ENCODE measurements at regions not wholly inside any gene's neighbourhood (a gene's known extent, or its start where the extent isn't known, plus 50 kb on each side); places are given as distances from the start of the nearest gene placed in this dataset.
"Not testable (repeated sequence)": the region's sequence is repeated elsewhere in the genome, so short reads cannot be mapped to it uniquely, and the experiment has no call there.

DNA sequence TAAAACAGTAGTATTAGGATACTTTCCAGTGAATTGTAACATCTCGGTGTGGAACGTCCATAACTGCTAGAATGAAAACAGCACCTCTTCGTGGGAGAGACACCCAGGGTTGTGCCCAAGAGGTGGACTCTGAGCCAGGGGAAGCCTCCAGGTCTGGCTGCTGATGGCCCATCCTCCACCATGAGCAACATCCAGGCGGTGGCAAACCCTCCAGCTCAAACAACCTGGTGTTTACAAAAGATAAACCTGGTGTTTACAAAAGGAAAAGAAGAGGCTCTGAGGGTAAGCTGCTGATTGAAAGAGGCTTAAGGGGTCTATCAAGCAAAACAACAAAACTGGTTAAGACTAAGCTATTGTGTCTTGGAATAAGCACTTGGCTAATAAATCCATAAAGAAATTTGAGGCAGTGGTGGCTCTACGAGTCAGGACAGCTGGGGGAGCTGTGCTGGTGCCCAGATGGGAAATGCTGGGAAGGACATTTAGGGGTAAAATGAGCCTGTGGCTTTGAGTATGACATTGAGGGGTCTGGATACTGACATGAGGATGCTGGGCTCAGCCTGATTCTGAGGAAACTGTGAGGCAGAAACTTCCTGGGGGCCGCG lies 909.0 kb downstream of the BRD1 start:
- H3K27ac ChIP-seq (ENCODE audit: low read length): no peak overlapping the region
- ATAC-seq: no peak
- no peaks in the 10 kb centered on the region for H3F3A ChIP-seq (ENCODE audit: low read length, unreplicated experiment)
- ChIA-PET CTCF (no interaction called here), POLR2A (ENCODE audit: unreplicated experiment) (no interaction called here)
- no peaks in the 10 kb centered on the region for H3K36me3 ChIP-seq (ENCODE audit: low read depth, low read length)
- no peak overlapping the region for H3K4me3 ChIP-seq (ENCODE audit: low read length)
- no peak overlapping the region for H3K4me2 ChIP-seq (ENCODE audit: low read length)
- TF ChIP-seq EZH2phosphoT487 (IDR thresholded peaks at IDR 0.05; ENCODE audit: borderline replicate concordance, low read length) (no peak), CTCF (conservative IDR thresholded peaks at IDR 0.05; ENCODE audit: low read depth, low read length) (no peak), EZH2 (IDR thresholded peaks at IDR 0.05; ENCODE audit: low read length, unreplicated experiment) (no peak)
- no peaks in the 10 kb centered on the region for H3K79me2 ChIP-seq (ENCODE audit: low read length)
- H4K20me1 ChIP-seq (ENCODE audit: low read length): no peaks in the 10 kb centered on the region
- no peaks in the 10 kb centered on the region for H3K9me3 ChIP-seq (ENCODE audit: low read length)
- BruUV-seq (replicated peaks): no TSS peak
- H2AFZ ChIP-seq (ENCODE audit: low read length): no peak overlapping the region
- no peaks in the 10 kb centered on the region for H3K27me3 ChIP-seq (ENCODE audit: low read length)
- H3K9ac ChIP-seq (ENCODE audit: low read length): no peak overlapping the region
- H3K9me2 ChIP-seq (replicated peaks; ENCODE audit: low read length): no peaks in the 10 kb centered on the region
- intact Hi-C loops (cut with micrococcal nuclease): no loop called here
- no peak for DNase-seq
- no peaks in the 10 kb centered on the region for H3K4me1 ChIP-seq (ENCODE audit: insufficient read depth, low read length)

DNA sequence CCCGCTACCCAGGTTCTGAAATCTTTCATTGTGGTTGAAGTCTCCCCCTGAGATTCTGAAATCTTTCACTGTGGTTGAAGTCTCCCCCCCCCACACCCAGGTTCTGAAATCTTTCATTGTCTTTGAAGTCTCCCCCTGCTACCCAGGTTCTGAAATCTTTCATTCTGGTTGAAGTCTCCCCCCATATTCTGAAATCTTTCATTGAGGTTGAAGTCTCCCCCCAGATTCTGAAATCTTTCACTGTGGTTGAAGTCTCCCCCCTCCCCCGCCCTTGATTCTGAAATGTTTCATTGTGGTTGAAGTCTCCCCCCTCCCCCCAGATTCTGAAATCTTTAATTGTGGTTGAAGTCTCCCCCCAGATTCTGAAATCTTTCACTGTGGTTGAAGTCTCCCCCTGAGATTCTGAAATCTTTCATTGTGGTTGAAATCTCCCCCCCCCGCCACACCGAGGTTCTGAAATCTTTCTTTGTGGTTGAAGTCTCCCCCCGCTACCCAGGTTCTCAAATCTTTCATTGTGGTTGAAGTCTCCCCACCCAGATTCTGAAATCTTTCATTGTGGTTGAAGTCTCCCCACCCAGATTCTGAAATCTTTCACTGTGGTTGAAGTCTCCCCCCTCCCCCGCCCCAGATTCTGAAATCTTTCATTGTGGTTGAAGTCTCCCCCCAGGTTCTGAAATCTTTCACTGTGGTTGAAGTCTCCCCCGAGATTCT lies 915.2 kb downstream of the BRD1 start:
- H3K27ac ChIP-seq (ENCODE audit: low read length); POLR2A ChIA-PET (ENCODE audit: unreplicated experiment); intact Hi-C loops (cut with micrococcal nuclease); H3K36me3 ChIP-seq (ENCODE audit: low read depth, low read length); H3K4me1 ChIP-seq (ENCODE audit: insufficient read depth, low read length); H3F3A ChIP-seq (ENCODE audit: low read length, unreplicated experiment); H4K20me1 ChIP-seq (ENCODE audit: low read length); H3K4me2 ChIP-seq (ENCODE audit: low read length); H3K9me2 ChIP-seq (replicated peaks; ENCODE audit: low read length); H3K9ac ChIP-seq (ENCODE audit: low read length); ATAC-seq; DNase-seq; CTCF ChIA-PET; H3K79me2 ChIP-seq (ENCODE audit: low read length); H3K4me3 ChIP-seq (ENCODE audit: low read length); H3K9me3 ChIP-seq (ENCODE audit: low read length); H3K27me3 ChIP-seq (ENCODE audit: low read length); BruUV-seq (replicated peaks); H2AFZ ChIP-seq (ENCODE audit: low read length): not testable (repeated sequence)

- intact Hi-C loops (cut with micrococcal nuclease); POLR2A ChIA-PET (ENCODE audit: unreplicated experiment); H3K4me1 ChIP-seq (ENCODE audit: insufficient read depth, low read length); H2AFZ ChIP-seq (ENCODE audit: low read length); H3K27ac ChIP-seq (ENCODE audit: low read length); H3K27me3 ChIP-seq (ENCODE audit: low read length); H3F3A ChIP-seq (ENCODE audit: low read length, unreplicated experiment); H3K36me3 ChIP-seq (ENCODE audit: low read depth, low read length); BruUV-seq (replicated peaks); H3K9me3 ChIP-seq (ENCODE audit: low read length); H3K79me2 ChIP-seq (ENCODE audit: low read length); H4K20me1 ChIP-seq (ENCODE audit: low read length); H3K4me2 ChIP-seq (ENCODE audit: low read length); H3K4me3 ChIP-seq (ENCODE audit: low read length); DNase-seq; CTCF ChIA-PET; H3K9me2 ChIP-seq (replicated peaks; ENCODE audit: low read length); H3K9ac ChIP-seq (ENCODE audit: low read length); ATAC-seq: not testable (repeated sequence)
These were observed 916.0 kb downstream of the BRD1 start for GRCh38 chr22:48911647-48912046.

DNA sequence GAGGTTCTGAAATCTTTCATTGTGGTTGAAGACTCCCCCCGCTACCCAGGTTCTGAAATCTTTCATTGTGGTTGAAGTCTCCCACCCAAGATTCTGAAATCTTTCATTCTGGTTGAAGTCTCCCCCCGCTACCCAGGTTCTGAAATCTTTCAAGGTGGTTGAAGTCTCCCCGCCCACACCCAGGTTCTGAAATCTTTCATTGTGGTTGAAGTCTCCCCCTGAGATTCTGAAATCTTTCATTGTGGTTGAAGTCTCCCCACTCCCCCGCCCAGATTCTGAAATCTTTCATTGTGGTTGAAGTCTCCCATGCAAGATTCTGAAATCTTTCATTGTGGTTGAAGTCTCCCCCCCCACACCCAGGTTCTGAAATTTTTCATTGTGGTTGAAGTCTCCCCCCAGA lies 916.6 kb downstream of the BRD1 start:
- ATAC-seq: not testable (repeated sequence)

More for the DNA sequence above, 916.6 kb downstream of the BRD1 start:
- H3K4me1 ChIP-seq (ENCODE audit: insufficient read depth, low read length); H3K27ac ChIP-seq (ENCODE audit: low read length); H3K9ac ChIP-seq (ENCODE audit: low read length); H3K36me3 ChIP-seq (ENCODE audit: low read depth, low read length); H3F3A ChIP-seq (ENCODE audit: low read length, unreplicated experiment); H3K4me2 ChIP-seq (ENCODE audit: low read length); H3K79me2 ChIP-seq (ENCODE audit: low read length); intact Hi-C loops (cut with micrococcal nuclease); POLR2A ChIA-PET (ENCODE audit: unreplicated experiment); H3K9me3 ChIP-seq (ENCODE audit: low read length); H2AFZ ChIP-seq (ENCODE audit: low read length); CTCF ChIA-PET; BruUV-seq (replicated peaks); H4K20me1 ChIP-seq (ENCODE audit: low read length); H3K4me3 ChIP-seq (ENCODE audit: low read length); H3K27me3 ChIP-seq (ENCODE audit: low read length); DNase-seq; H3K9me2 ChIP-seq (replicated peaks; ENCODE audit: low read length): not testable (repeated sequence)

Data from PC-3 (cell line).